Stimulated activated effector memory CD8-positive, alpha-beta T cell treated with anti-CD3 and anti-CD28 coated beads, Interleukin-12 subunit alpha, Interleukin-12 subunit beta, amount 100 ng/mL, for 72 hours (primary cell): ENCODE measurements at regions not wholly inside any gene's neighbourhood (a gene's known extent, or its start where the extent isn't known, plus 50 kb on each side); places are given as distances from the start of the nearest gene placed in this dataset.
"Not testable (repeated sequence)": the region's sequence is repeated elsewhere in the genome, so short reads cannot be mapped to it uniquely, and the experiment has no call there.

Source experiments
- ATAC-seq: fragments of 150-1000 bp; cut with Tn5 transposase; 2 replicates; pipeline ENCODE4 v1.10.0; 2021
- DNase-seq, 2 donors: peaks; one replicate each; pipeline ENCODE4 v3.0.0; 2021 to 2022; ENCODE audit warnings: low spot score in 2 of 2
- H3K27ac Mint-ChIP-seq: one replicate; pipeline ENCODE4 v1.8.0; 2022; ENCODE audit warnings: mild to moderate bottlenecking, mixed read lengths
- H3K36me3 Mint-ChIP-seq: one replicate; pipeline ENCODE4 v1.8.0; 2022; ENCODE audit warnings: mild to moderate bottlenecking, mixed read lengths
- H3K4me1 Mint-ChIP-seq: one replicate; pipeline ENCODE4 v1.8.0; 2022; ENCODE audit warnings: mixed read lengths
- H3K4me3 Mint-ChIP-seq: one replicate; pipeline ENCODE4 v1.8.0; 2022; ENCODE audit warnings: mild to moderate bottlenecking, mixed read lengths
- H3K9me3 Mint-ChIP-seq: one replicate; pipeline ENCODE4 v1.8.0; 2022; ENCODE audit warnings: mixed read lengths

- no peak for ATAC-seq
- Mint-ChIP-seq H3K4me1 (no peaks in the 10 kb centered on the region), H3K36me3 (no peaks in the 10 kb centered on the region), H3K27ac (no peak overlapping the region), H3K9me3 (no peaks in the 10 kb centered on the region), H3K4me3 (no peak overlapping the region)
- no peak for DNase-seq
These were observed 70.5 kb upstream of the KIT start for GRCh38 chr4:54587107-54587891.

- H3K4me3 Mint-ChIP-seq: no peak overlapping the region
- H3K36me3 Mint-ChIP-seq: no peaks in the 10 kb centered on the region
- no peaks in the 10 kb centered on the region for H3K4me1 Mint-ChIP-seq
- H3K9me3 Mint-ChIP-seq: no peaks in the 10 kb centered on the region
- ATAC-seq (no peak), DNase-seq (no peak)
- H3K27ac Mint-ChIP-seq: no peak overlapping the region
These were observed 69.4 kb upstream of the KIT start for GRCh38 chr4:54588404-54588803.

GRCh38 chr4:54589586-54589985 lies 68.2 kb upstream of the KIT start:
- Mint-ChIP-seq H3K4me1 (no peaks in the 10 kb centered on the region), H3K27ac (no peak overlapping the region), H3K4me3 (no peak overlapping the region), H3K36me3 (no peaks in the 10 kb centered on the region), H3K9me3 (no peaks in the 10 kb centered on the region)
- no peak for DNase-seq
- ATAC-seq: no peak

- ATAC-seq (no peak), DNase-seq (no peak)
- Mint-ChIP-seq H3K27ac (no peak overlapping the region), H3K9me3 (no peaks in the 10 kb centered on the region), H3K36me3 (no peaks in the 10 kb centered on the region), H3K4me3 (no peak overlapping the region), H3K4me1 (no peaks in the 10 kb centered on the region)
These were observed 63.9 kb upstream of the KIT start for GRCh38 chr4:54593795-54594322.

GRCh38 chr4:54596201-54596600 lies 61.6 kb upstream of the KIT start:
- H3K9me3 Mint-ChIP-seq: no peaks in the 10 kb centered on the region
- no peaks in the 10 kb centered on the region for H3K4me1 Mint-ChIP-seq
- DNase-seq (no peak), ATAC-seq (no peak)
- no peaks in the 10 kb centered on the region for H3K36me3 Mint-ChIP-seq
- H3K4me3 Mint-ChIP-seq: no peak overlapping the region
- no peak overlapping the region for H3K27ac Mint-ChIP-seq

- not testable (repeated sequence) for H3K9me3 Mint-ChIP-seq, H3K36me3 Mint-ChIP-seq, H3K27ac Mint-ChIP-seq
These were observed 60.1 kb upstream of the KIT start for GRCh38 chr4:54597678-54598077.

GRCh38 chr4:54602175-54602574 lies 55.6 kb upstream of the KIT start:
- not testable (repeated sequence) for H3K9me3 Mint-ChIP-seq, H3K36me3 Mint-ChIP-seq, DNase-seq, H3K4me3 Mint-ChIP-seq, H3K27ac Mint-ChIP-seq, H3K4me1 Mint-ChIP-seq, ATAC-seq

More at GRCh38 chr4:54597678-54598077, 60.1 kb upstream of the KIT start:
- not testable (repeated sequence) for ATAC-seq, DNase-seq, H3K4me1 Mint-ChIP-seq, H3K4me3 Mint-ChIP-seq

GRCh38 chr4:54607067-54607466 lies 50.7 kb upstream of the KIT start:
- H3K27ac Mint-ChIP-seq: no peak overlapping the region
- ATAC-seq (no peak), DNase-seq (no peak)
- no peaks in the 10 kb centered on the region for H3K9me3 Mint-ChIP-seq
- no peak overlapping the region for H3K4me3 Mint-ChIP-seq
- H3K36me3 Mint-ChIP-seq: no peaks in the 10 kb centered on the region
- no peaks in the 10 kb centered on the region for H3K4me1 Mint-ChIP-seq

- Mint-ChIP-seq H3K27ac (no peak overlapping the region), H3K36me3 (no peaks in the 10 kb centered on the region), H3K4me3 (no peak overlapping the region), H3K9me3 (no peaks in the 10 kb centered on the region), H3K4me1 (no peaks in the 10 kb centered on the region)
- ATAC-seq: no peak
- no peak for DNase-seq
These were observed 50.2 kb upstream of the KIT start for GRCh38 chr4:54607521-54607920.
